ENCODE measurements at regions not wholly inside any gene's neighbourhood (a gene's known extent, or its start where the extent isn't known, plus 50 kb on each side); places are given as distances from the start of the nearest gene placed in this dataset.

GRCh38 chr2:136195226-136195625, 77.3 kb upstream of the CXCR4 start:
- ChIA-PET CTCF (ENCODE audit: low intra/inter-chr PET ratio) (no interaction called here), POLR2A (no interaction called here)
- Histone ChIP-seq H3K36me3 (ENCODE audit: control insufficient read depth, insufficient read depth, low read length) (no peaks in the 10 kb centered on the region), H3K79me2 (ENCODE audit: control insufficient read depth, insufficient read depth, low read length) (no peaks in the 10 kb centered on the region), H3K27ac (ENCODE audit: extremely low read depth, low read depth, low read length) (no peak overlapping the region), H3K4me1 (replicated peaks in 1 of 2; ENCODE audit: control insufficient read depth in 2 of 2, insufficient read depth in 2 of 2, low read length in 2 of 2) (no peaks in the 10 kb centered on the region), H3K9ac (ENCODE audit: insufficient read depth in 1 of 2, low read depth in 2 of 2, low read length in 2 of 2) (no peak overlapping the region), H3K4me3 (no peak overlapping the region), H2AFZ (ENCODE audit: low read depth, low read length) (no peak overlapping the region), H3K9me1 (ENCODE audit: control insufficient read depth, insufficient read depth, low read length) (no peaks in the 10 kb centered on the region), H3K4me2 (ENCODE audit: insufficient read depth, low read length) (no peak overlapping the region), H3K27me3 (ENCODE audit: control insufficient read depth in 2 of 2, insufficient read depth in 2 of 2, low read length in 2 of 2) (no peaks in the 10 kb centered on the region), H4K20me1 (replicated peaks; ENCODE audit: control insufficient read depth, insufficient read depth, low read length) (no peaks in the 10 kb centered on the region), H3K9me3 (replicated peaks; ENCODE audit: control insufficient read depth, insufficient read depth, low read depth, low read length) (no peaks in the 10 kb centered on the region)
- DNase-seq (ENCODE audit: extremely low read depth in 1 of 4, low spot score in 3 of 4) (no peak), ATAC-seq (no peak), FAIRE-seq (no peak)
- intact Hi-C loops (cut with micrococcal nuclease): no loop called here
- BruUV-seq (replicated peaks): no TSS peak
- in situ Hi-C loops (cut with MboI): no loop called here
- WGBS (ENCODE audit: insufficient coverage, low coverage, missing lambda C conversion rate): 0% methylated on average over 1 of the region's 1 CpG
- TF ChIP-seq PHTF2 (CRISPR knock-in tag; IDR thresholded peaks at IDR 0.05): no peak
- no peak for TF ChIP-seq PRMT5 (CRISPR knock-in tag; IDR thresholded peaks at IDR 0.05)
- no peak for TF ChIP-seq RBM17 (IDR thresholded peaks at IDR 0.05; ENCODE audit: borderline replicate concordance, low read depth, low read length)
- TF ChIP-seq FOS (IDR thresholded peaks at IDR 0.05; ENCODE audit: extremely low read depth, insufficient read length): no peak
- TF ChIP-seq FUS (optimal IDR thresholded peaks at IDR 0.05; ENCODE audit: low read depth, low read length): no peak
- TF ChIP-seq ZNF398 (CRISPR knock-in tag; IDR thresholded peaks at IDR 0.05): no peak
- no peak for TF ChIP-seq ZNF699 (CRISPR knock-in tag; IDR thresholded peaks at IDR 0.05; ENCODE audit: insufficient replicate concordance)
- no peak for TF ChIP-seq ZNF41 (CRISPR knock-in tag; conservative IDR thresholded peaks at IDR 0.05)
- TF ChIP-seq USF1 (CRISPR knock-in tag; IDR thresholded peaks at IDR 0.05): no peak
- TF ChIP-seq ZNF224 (CRISPR knock-in tag; IDR thresholded peaks at IDR 0.05): no peak
- TF ChIP-seq SIRT6 (IDR thresholded peaks at IDR 0.05; ENCODE audit: low read depth, low read length): no peak
- TF ChIP-seq ZNF354B (CRISPR knock-in tag; IDR thresholded peaks at IDR 0.05): no peak
